ENCODE measurements at regions not wholly inside any gene's neighbourhood (a gene's known extent, or its start where the extent isn't known, plus 50 kb on each side); places are given as distances from the start of the nearest gene placed in this dataset.

DNA sequence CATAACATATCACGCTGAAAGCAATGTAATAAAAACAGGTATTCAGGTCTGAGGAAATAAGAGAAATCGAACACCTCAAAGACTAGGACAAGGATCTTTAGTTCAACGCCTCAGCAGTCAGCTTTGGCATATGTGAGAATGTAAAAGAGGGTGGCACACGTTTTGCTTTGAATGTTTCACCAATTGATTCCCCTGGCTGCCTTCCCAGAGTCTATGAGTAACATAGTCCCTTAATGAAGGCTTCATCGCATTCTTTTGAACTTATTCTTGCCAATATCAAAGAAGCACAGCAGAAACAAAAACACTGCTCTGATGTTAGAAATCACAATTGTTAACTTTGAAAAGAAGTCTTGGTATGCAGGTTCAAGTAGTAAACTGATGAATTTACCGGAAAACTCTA is 764.8 kb downstream of the ADGRL2 start:
- Histone ChIP-seq H3K27me3 (ENCODE audit: control insufficient read depth, insufficient read depth, low read length) (no peaks in the 10 kb centered on the region), H2BK5ac (ENCODE audit: low read depth, low read length, poor library complexity, severe bottlenecking) (no peak overlapping the region), H3K27ac (ENCODE audit: insufficient read depth, low read length) (no peak overlapping the region), H2BK15ac (ENCODE audit: low read depth, low read length) (no peak overlapping the region), H4K20me1 (ENCODE audit: insufficient read depth, low read length) (no peaks in the 10 kb centered on the region), H2BK120ac (ENCODE audit: low read depth, low read length) (no peak overlapping the region), H3K36me3 (ENCODE audit: control insufficient read depth, insufficient read depth, low read length) (no peaks in the 10 kb centered on the region), H3K79me1 (ENCODE audit: low read depth in 1 of 2, low read length in 2 of 2) (no peaks in the 10 kb centered on the region), H4K5ac (ENCODE audit: low read depth, low read length) (no peak overlapping the region), H3K14ac (replicated peaks; ENCODE audit: low read depth, low read length) (no peak overlapping the region), H4K8ac (ENCODE audit: low read depth in 2 of 2, low read length in 2 of 2) (no peak overlapping the region), H2AFZ (replicated peaks; ENCODE audit: low read length, poor library complexity) (no peak overlapping the region), H2AK5ac (ENCODE audit: low read depth, low read length) (no peak overlapping the region), H3K4me2 (ENCODE audit: low read depth, low read length) (no peak overlapping the region), H3K18ac (ENCODE audit: low read depth, low read length) (no peak overlapping the region), H3K23ac (ENCODE audit: low read depth, low read length) (no peak overlapping the region), H3K4me1 (ENCODE audit: control insufficient read depth, insufficient read depth, low read length) (no peaks in the 10 kb centered on the region), H2AK9ac (replicated peaks; ENCODE audit: low read depth, low read length, poor library complexity) (no peak overlapping the region), H3K56ac (ENCODE audit: extremely low read depth, insufficient read depth, low read length) (no peak overlapping the region), H3K9me3 (ENCODE audit: control insufficient read depth, insufficient read depth, low read length) (no peaks in the 10 kb centered on the region), H3K4ac (ENCODE audit: low read depth, low read length) (no peak overlapping the region), H3K9me1 (ENCODE audit: insufficient read depth, low read length) (no peaks in the 10 kb centered on the region), H3K9ac (ENCODE audit: low read depth, low read length) (no peak overlapping the region), H4K91ac (ENCODE audit: insufficient read depth, low read depth, low read length) (no peak overlapping the region), H2BK20ac (ENCODE audit: low read depth, low read length) (no peak overlapping the region), H3K4me3 (ENCODE audit: insufficient read depth, low read depth, low read length) (no peak overlapping the region)
- intact Hi-C loops (cut with micrococcal nuclease) (no loop called here), dilution Hi-C loops (cut with HindIII; ENCODE audit: low sequenced_read_pairs, unreplicated experiment) (no loop called here), in situ Hi-C loops (cut with MboI; ENCODE audit: low sequenced_read_pairs) (no loop called here)
- peak; percentile 1 for DNase-seq
- no CpG with 5 or more reads among the region's 6 CpGs for WGBS, 2 experiments (ENCODE audit: extremely low coverage in 2 of 2, insufficient read length in 1 of 2)
- ATAC-seq (ENCODE audit: low read depth), result no peak
- POLR2A ChIA-PET (ENCODE audit: unreplicated experiment), result no interaction called here
- TF ChIP-seq NFE2L2 (IDR thresholded peaks at IDR 0.05; ENCODE audit: low read depth, low read length), result no peak
- TF ChIP-seq MXI1 (IDR thresholded peaks at IDR 0.05; ENCODE audit: borderline replicate concordance, low read depth, low read length), result no peak
- no peak for TF ChIP-seq RAD21 (IDR thresholded peaks at IDR 0.05; ENCODE audit: low read length)
- no peak for TF ChIP-seq RFX5 (IDR thresholded peaks at IDR 0.05; ENCODE audit: low read depth, low read length)
- TF ChIP-seq BHLHE40 (IDR thresholded peaks at IDR 0.05; ENCODE audit: low read depth, low read length), result no peak
- no peak for TF ChIP-seq RCOR1 (IDR thresholded peaks at IDR 0.05; ENCODE audit: insufficient replicate concordance, low read length)
- no peak for TF ChIP-seq CHD1 (IDR thresholded peaks at IDR 0.05; ENCODE audit: low read depth, low read length)
- TF ChIP-seq POLR2A (IDR thresholded peaks at IDR 0.05; ENCODE audit: low read depth, low read length), result no peak
- no peak for TF ChIP-seq SMC3 (IDR thresholded peaks at IDR 0.05; ENCODE audit: low read depth, low read length)
- TF ChIP-seq, protein P1, sequence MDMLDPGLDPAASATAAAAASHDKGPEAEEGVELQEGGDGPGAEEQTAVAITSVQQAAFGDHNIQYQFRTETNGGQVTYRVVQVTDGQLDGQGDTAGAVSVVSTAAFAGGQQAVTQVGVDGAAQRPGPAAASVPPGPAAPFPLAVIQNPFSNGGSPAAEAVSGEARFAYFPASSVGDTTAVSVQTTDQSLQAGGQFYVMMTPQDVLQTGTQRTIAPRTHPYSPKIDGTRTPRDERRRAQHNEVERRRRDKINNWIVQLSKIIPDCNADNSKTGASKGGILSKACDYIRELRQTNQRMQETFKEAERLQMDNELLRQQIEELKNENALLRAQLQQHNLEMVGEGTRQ (IDR thresholded peaks at IDR 0.05; ENCODE audit: low read depth, low read length), result no peak
- TF ChIP-seq, protein P2, sequence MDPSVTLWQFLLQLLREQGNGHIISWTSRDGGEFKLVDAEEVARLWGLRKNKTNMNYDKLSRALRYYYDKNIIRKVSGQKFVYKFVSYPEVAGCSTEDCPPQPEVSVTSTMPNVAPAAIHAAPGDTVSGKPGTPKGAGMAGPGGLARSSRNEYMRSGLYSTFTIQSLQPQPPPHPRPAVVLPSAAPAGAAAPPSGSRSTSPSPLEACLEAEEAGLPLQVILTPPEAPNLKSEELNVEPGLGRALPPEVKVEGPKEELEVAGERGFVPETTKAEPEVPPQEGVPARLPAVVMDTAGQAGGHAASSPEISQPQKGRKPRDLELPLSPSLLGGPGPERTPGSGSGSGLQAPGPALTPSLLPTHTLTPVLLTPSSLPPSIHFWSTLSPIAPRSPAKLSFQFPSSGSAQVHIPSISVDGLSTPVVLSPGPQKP (IDR thresholded peaks at IDR 0.05; ENCODE audit: borderline replicate concordance, low read depth, low read length), result no peak
- BruUV-seq (replicated peaks), result no TSS peak
- CTCF ChIA-PET, result no interaction called here
